ENCODE measurements at regions not wholly inside any gene's neighbourhood (a gene's known extent, or its start where the extent isn't known, plus 50 kb on each side); places are given as distances from the start of the nearest gene placed in this dataset.

GRCh38 chr20:62557462-62557861 is 81.7 kb upstream of the GATA5 start:
- TF ChIP-seq CTCF (conservative IDR thresholded peaks at IDR 0.05; ENCODE audit: low read length) = no peak
- TF ChIP-seq EZH2phosphoT487 (IDR thresholded peaks at IDR 0.05; ENCODE audit: borderline replicate concordance) = no peak
